Limb (tissue), 2 donors: ENCODE measurements at regions not wholly inside any gene's neighbourhood (a gene's known extent, or its start where the extent isn't known, plus 50 kb on each side); places are given as distances from the start of the nearest gene placed in this dataset.
A peak's percentile ranks its signal among the peaks of the same experiment; 100 is the strongest.
"Not testable (repeated sequence)": the region's sequence is repeated elsewhere in the genome, so short reads cannot be mapped to it uniquely, and the experiment has no call there.

Experiments used
- DNase-seq, 2 donors: peaks; one replicate each; pipeline ENCODE4 v3.0.0-alpha.2; 2016; ENCODE audit errors: extremely low spot score in 2 of 2

DNA sequence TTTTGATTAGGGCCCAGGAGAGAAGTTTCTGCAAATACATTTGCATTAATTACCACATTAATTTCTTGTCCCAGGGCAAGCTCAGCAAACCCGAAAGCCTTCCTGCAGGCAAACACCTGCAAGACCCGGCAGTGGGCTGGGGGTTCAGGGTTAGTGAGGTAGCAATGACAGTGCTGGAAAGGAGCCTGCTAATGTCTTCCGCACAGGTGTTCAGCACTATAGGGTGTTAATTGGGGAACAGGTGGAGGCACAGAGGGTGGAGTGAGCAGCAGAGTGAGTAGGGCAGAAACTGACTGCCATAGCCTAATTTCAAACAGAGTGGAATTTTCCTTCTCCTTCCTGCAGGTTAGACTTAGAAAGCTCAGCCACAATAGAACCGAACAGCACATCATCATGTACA is 50.9 kb upstream of the UBASH3B start:
- DNase-seq: no peak

DNA sequence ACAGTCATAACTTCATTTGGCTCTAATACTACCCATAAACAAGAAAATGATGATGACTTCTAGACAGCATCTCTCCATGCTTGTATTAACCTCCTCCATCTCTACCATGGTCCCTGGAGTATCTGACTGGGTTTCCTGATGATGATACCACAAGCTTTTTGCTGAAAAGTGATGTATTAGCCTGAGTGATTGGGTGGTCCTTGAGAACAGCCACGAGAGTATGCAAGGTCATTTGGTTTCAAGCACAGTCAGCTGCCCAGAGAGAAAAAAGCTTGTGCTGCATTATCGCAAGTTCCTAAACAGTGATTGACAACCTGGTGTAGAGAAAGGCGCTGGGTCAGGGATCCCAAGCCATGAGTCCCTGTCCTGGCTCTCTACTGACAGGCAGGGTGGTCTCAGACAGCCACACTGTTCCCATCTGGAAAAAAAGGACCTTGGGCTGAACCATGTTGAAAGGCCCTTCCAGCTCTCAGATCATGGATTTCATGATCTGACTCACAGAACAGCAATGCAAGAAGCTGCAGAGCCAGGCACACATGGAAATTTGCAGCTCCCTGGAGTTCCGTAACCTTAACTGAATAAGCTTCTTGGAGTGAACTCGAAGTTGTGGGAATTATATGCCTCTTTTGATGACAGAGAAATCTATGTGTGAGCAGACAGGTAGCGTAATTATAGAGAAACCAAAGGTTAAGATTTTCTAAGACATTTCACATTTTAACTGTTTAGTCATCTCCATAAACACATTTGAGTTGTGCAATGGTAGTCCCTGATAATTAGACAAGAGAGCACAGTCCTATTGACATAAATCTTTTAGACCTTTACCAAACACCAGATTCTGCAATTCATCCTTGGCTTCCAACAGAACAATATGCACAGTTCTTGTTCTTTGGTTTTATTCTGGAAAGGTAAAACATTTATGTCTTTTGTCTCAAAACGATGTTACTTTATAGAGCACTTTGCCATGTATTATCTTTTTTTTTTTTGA is 54.1 kb upstream of the UBASH3B start:
- peak in 1 of 2 donors; percentile 33 for DNase-seq

DNA sequence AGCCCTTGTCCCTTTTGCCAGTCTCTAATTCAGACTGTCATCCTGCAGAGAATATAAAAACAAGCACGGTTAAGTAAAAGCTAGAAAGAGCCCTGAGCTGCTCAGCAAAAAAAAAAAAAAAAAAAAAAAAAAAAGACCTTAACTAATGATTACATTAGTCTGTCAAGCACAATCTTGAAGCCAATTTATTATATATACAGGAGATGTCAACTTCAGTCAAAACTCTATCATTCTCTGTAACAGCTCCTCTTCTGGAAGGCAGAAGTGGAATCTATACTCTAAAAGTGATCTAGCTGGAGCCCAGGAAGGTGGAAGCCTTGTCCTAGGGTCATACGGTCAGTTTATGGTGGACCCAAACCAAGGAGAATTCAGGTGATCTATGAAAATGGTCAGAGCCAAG is 55.2 kb upstream of the UBASH3B start:
- DNase-seq: no peak

DNA sequence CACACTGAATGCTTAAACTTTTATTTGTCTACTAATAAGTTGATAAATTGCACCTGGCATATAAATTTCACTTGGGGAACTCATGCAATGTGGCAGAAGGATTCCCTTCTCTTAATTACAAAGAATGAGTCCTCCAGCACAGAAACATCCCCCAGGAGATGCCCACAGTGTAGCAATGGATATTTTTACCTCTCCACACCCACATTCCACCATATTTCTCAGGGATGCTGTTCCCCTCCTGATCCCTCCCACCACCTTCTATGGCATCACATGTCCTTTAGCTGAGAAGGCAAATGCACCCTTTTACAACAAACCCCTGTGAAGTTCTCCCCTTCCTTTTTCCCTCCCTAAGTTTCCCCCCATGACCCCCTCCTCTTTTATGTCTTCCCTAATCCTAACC is 56.1 kb upstream of the UBASH3B start:
- no peak for DNase-seq

DNA sequence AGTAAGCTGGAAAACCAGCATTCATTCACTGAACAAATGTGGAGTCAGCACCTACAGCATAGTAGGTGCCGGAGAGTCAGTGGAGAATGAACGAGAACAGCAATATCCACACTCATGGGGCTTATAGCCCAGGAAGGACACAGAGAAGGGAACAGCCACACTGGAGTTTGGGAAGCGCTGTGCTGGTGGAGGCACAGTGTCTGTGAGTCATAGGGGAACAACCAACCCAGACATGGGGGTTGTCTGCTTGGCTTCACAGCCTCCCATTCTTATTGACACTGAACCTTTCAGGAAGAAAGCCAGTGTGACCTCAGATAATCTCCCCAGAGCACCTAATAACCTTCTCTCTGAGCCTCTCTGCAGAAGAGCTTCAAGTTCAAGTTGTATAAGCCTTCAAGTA is 56.6 kb upstream of the UBASH3B start:
- DNase-seq: no peak

DNA sequence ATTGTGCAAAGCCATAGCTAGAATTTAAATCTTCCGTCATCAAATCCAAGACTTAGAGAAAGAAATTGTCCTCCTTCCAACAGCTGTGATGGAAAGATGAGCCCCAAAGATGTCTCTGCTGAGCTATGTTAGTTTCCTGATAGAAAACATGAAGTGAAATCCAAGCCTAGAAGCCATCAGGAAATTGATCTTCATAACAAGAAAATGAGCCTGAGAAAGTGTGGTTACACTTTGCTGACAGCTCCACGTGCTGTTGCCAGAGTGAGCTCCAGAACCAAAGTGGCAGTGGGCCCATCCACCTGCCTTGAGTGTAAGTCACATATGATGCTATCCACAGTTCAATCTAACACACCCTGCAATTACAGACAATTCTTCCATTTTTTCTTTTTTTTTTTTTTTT is 58.0 kb upstream of the UBASH3B start:
- no peak for DNase-seq

DNA sequence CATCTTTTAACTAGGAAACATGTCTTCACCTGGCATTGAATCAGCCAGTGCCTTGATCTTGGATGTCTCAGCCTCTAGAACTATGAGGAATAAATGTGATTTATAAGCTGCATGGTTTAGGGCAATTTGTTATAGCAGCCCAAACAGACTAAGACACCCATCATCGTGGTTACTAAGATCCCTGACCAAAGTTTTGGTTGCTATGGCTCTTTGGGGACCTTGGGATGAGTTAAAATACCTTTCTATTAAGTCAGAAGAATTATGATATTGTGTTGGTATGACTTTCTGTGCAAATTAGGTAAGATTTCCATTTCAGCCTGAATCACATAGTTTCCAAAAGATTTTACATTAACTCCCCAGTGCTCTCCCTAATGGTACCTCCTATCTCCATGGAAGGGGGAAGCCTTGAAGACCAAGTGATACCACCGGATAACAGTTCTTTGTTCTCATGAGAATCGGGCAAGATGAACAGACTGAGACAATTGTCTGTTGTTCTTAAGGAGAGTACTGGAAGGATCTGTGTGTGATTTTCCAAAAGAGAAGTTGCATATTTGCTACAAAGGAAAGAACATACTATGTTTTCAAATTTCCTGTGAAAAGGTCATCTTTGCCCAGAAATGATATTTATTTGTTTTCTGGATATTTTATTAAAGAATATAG is 60.4 kb upstream of the UBASH3B start:
- DNase-seq: no peak

DNA sequence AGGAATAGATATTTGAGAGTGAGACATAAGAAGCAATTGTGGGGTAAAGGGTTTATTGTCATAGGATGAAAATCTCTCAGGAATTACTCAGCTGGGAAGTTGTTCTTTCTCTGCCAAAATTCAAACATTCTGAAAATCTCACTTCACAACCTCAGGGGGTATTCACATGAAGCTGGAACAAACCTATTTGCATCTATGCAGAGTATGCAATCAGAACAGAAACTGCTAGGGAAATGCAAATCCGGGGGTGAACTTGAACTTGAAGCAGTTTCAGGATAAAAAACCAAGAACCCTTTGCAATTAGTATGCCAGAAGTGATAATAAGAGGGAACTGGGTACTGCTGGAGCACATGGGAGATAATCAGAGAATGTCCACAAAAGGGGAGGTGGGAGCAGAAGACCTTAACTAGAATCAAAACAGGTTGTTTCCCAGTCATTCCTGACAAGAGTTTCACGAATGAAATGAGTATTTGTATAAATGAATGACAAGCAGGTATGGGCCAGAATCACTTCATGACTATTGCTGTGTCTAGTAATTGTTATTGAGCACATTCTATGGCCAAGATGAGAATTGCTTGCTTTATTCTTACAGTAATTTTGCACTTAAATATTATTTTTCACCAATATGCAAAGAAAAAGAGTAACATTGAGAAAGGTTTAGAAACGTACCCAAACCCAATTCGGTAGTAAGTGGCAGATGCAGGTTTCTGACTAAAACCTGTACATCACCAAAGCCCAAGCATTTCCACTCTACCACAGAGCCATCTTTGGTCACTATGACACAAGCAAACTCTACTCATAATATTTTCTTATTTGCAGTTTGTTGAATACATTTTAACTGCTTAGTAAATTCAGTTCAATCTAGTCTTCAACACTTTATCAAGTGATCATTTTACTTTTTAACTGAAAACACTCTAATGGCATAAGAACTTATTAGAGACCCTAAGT is 61.8 kb upstream of the UBASH3B start:
- no peak for DNase-seq

GRCh38 chr11:122592641-122593040 is 62.9 kb upstream of the UBASH3B start:
- DNase-seq: no peak

DNA sequence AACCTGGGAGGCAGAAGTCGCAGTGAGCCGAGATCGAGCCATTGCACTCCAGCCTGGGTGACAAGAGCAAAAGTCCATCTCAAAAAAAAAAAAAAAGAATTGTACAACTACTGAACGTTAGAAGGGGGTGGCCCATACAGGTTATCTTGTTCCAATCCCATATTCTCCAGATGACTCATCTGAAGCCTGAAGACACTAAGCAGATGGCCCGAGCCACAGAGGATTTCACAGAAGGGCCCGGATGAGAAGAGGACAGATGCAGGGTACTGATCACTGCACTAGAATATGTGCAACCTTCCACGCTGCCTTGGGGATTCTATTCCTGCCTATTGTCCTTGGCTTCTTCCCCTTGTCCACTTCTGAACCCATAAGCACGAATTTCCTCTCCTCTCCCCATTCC is 70.9 kb upstream of the UBASH3B start:
- DNase-seq: no peak

DNA sequence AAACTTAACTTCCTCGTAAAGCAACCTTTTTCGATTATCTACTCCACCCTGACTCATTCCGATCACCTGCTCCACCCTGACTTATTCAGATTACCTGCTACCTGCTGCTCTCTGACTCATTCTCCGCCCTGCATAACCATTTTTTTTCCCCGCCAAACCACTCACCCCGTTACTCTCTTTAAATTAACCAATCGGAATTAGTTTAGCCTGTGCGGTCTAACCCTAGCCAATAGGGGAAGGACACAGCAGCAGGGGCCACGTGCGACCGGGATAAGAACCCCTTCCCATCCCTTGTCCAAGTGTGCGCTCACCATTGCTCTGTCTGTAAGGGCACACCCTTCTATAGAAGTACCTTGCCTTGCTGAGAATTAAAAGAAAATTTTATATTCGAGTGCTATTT is 75.5 kb upstream of the UBASH3B start:
- not testable (repeated sequence) for DNase-seq

- no peak for DNase-seq
Measured at GRCh38 chr11:122578171-122578825, 77.2 kb upstream of the UBASH3B start.

GRCh38 chr11:122572592-122572991 is 82.9 kb upstream of the UBASH3B start:
- no peak for DNase-seq

- DNase-seq: no peak
Measured at GRCh38 chr11:122563761-122564160, 91.8 kb upstream of the UBASH3B start.

GRCh38 chr11:122559734-122560382 is 95.7 kb upstream of the UBASH3B start:
- no peak for DNase-seq

GRCh38 chr11:122559218-122559617 is 96.3 kb upstream of the UBASH3B start:
- DNase-seq: not testable (repeated sequence)

DNA sequence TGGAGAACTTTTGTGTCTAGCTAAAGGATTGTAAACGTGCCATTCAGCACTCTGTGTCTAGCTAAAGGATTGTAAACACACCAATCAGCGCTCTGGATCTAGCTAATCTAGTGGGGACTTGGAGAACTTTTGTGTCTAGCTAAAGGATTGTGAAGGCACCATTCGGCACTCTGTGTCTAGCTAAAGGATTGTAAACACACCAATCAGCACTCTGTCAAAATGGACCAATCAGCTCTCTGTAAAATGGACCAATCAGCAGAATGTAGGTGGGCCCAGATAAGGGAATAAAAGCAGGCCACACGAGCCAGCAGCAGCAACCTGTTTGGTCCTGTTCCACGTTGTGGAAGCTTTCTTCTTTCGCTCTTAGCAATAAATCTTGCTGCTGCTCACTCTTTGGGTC is 98.4 kb upstream of the UBASH3B start:
- not testable (repeated sequence) for DNase-seq

DNA sequence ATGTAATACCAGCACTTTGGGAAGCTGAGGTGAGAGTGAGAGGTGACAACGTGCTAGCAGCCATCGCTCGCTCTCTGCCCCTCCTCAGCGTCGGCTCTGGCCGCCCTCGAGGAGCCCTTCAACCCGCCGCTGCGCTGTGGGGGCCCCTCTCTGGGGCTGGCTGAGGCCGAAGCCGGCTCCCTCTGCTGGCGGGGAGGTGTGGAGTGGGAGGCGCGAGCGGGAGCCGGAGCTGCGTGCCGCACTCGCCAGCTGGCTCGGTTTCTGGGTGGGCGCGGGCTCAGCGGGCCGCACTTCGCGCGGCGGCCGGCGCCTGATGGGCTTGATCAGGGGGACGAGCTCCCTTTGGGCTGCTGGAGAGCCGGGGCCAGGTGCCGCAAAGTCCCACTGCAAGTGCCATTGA is 98.9 kb upstream of the UBASH3B start:
- DNase-seq: peak; percentile 38 to 62

DNA sequence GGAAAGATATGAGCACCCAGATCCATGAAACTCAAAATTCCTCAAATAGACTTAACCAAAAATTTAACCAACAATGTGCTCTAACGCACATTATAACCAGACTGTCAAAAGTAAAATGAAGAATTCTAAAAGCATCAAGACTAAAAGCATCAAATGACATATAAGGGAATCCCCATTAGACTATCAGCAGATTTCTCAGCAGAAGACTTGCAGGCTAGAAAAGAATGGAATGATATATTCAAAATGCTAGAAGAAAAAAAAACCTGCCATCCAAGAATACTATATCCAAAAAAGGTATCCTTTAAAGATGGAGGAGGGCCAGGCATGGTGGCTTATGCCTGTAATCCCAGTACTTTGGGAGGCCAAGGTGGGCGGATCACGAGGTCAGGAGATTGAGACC is 117.5 kb upstream of the UBASH3B start:
- no peak for DNase-seq

GRCh38 chr11:122524898-122525297 is 130.6 kb upstream of the UBASH3B start:
- DNase-seq: no peak
